ENCODE measurements at regions not wholly inside any gene's neighbourhood (a gene's known extent, or its start where the extent isn't known, plus 50 kb on each side); places are given as distances from the start of the nearest gene placed in this dataset.

DNA sequence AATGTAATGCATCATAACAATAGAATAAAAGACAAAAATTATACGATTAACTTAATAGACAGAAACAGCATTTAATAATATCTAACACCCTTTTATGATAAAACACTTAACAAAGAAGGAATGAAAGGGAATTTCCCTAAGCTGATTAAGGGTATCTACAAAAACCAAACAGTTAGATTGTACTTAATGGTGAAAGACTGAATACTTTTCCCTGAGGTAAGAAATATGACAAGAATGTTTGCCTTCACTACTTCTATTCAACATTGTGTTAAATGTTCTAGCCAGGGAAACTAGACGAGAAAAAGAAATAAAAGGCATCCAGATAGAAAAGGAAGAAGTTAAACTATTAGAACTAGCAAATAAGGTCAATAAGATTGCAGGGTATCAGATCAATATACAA lies 276.9 kb downstream of the BAMBI start:
- Histone ChIP-seq H3K4me3 (ENCODE audit: low read depth in 1 of 2, low read length in 2 of 2) (no peak overlapping the region), H3K4me1 (ENCODE audit: insufficient read depth, low read length) (no peaks in the 10 kb centered on the region), H3K36me3 (ENCODE audit: insufficient read depth, low read length) (no peaks in the 10 kb centered on the region), H3K27me3 (ENCODE audit: control insufficient read depth in 1 of 2, insufficient read depth in 2 of 2, low read length in 2 of 2) (no peaks in the 10 kb centered on the region), H3K9ac (ENCODE audit: low read length) (no peak overlapping the region), H3K9me3 (ENCODE audit: low read length) (no peaks in the 10 kb centered on the region), H3K27ac (ENCODE audit: low read depth, low read length) (no peak overlapping the region)

DNA sequence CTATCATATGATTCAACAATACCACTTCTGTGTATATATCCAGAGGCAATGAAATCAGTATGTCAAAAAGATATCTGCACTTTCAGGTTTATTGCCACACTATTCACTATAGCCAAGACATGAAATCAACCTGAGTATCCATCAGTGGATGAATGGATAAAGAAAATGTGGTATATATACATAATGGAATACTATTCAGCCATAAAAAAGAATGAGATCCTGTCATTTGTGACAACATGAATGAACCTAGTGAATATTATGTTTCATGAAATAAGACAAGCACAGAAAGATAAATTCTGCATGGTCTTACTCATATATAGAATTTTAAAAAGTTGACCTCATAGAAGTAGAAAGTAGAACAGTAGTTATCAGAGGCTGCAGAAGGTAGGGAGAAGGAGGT lies 281.1 kb downstream of the BAMBI start:
- H3K27ac ChIP-seq (ENCODE audit: low read depth, low read length), result no peak overlapping the region
- no peaks in the 10 kb centered on the region for H3K9me3 ChIP-seq (ENCODE audit: low read length)
- H3K9ac ChIP-seq (ENCODE audit: low read length), result no peak overlapping the region
- no peaks in the 10 kb centered on the region for H3K4me1 ChIP-seq (ENCODE audit: insufficient read depth, low read length)
- H3K36me3 ChIP-seq (ENCODE audit: insufficient read depth, low read length), result no peaks in the 10 kb centered on the region
- H3K4me3 ChIP-seq (ENCODE audit: low read depth in 1 of 2, low read length in 2 of 2), result no peak overlapping the region
- H3K27me3 ChIP-seq (ENCODE audit: control insufficient read depth in 1 of 2, insufficient read depth in 2 of 2, low read length in 2 of 2), result no peaks in the 10 kb centered on the region

DNA sequence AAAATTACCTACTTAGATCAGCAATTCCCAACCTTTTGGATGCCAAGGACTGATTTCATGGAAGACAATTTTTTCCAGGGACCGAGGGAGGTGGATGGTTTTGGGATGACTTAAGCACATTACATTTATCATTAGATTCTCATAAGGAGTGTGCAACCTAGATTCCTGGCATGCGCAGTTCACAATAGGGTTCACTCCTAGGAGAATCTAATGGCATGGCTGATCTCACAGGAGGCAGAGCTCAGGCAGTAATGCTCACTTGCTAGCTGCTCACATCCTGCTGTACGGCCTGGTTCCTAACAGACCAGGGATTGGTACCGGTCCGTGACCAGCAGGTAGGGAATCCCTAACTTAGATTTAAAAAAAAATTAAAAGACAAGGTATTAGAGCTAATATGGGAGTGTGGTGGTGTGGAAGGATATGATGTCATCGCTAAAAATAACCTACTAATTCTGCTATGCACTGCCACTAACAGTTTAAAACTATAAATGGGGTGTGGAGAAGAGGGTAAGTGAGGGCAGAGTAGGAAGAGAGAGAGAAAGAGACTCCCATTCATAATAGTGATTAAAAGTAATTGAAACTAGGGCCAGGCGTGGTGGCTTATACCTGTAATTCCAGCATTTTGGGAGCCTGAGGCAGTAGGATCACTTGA lies 282.7 kb downstream of the BAMBI start:
- Histone ChIP-seq H3K27ac (ENCODE audit: low read depth, low read length) (no peak overlapping the region), H3K4me3 (ENCODE audit: low read depth in 1 of 2, low read length in 2 of 2) (no peak overlapping the region), H3K27me3 (ENCODE audit: control insufficient read depth in 1 of 2, insufficient read depth in 2 of 2, low read length in 2 of 2) (no peaks in the 10 kb centered on the region), H3K9ac (ENCODE audit: low read length) (no peak overlapping the region), H3K36me3 (ENCODE audit: insufficient read depth, low read length) (no peaks in the 10 kb centered on the region), H3K4me1 (ENCODE audit: insufficient read depth, low read length) (no peaks in the 10 kb centered on the region), H3K9me3 (ENCODE audit: low read length) (no peaks in the 10 kb centered on the region)

DNA sequence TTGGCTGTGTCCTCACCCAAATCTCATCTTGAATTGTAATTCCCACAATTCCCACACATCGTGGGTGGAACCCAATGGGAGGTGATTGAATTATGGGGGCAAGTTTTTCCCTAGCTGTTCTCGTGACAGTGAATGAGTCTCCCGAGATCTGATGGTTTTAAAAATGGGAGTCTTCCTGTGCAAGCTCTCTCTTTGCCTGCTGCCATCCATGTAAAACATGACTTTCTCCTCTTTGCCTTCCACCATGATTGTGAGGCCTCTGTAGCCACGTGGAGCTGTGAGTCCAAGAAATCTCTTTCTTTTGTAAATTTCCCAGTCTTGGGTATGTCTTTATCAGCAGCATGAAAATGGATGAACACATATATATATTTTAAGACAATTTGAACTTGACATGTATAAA lies 285.4 kb downstream of the BAMBI start:
- Histone ChIP-seq H3K4me1 (ENCODE audit: insufficient read depth, low read length) (no peaks in the 10 kb centered on the region), H3K36me3 (ENCODE audit: insufficient read depth, low read length) (no peaks in the 10 kb centered on the region)

DNA sequence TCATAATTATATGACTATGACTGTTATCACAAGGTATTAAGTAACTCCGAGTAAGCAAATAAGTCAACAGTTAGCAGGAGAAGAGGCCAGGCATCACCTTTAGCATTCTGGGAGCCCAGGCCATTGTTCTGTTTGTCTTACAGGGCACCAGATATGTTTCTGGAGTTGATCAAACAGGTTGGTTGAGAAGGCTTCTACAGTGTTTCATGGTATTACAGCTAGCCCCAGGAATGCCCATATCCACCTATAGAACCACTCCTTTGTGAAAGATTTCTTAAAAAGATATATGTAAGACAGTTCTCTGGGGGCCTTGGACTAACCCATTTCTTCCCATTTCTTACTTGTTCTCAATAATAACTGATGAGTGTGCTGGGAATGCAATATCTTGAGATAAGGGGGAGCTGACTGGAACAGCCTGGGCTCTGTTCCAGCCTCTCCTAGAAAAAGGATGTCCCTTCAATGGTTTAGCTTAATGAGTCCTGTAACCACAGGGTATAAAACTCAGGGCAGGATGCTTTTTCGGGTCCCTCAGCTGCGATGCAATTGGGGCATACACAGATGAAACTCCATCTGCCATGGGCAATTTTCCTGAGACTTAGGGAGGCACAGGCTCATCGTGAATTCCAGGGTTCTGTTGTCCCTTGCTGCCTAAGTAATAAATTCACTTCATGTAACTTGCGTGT lies 286.4 kb downstream of the BAMBI start:
- Histone ChIP-seq H3K9ac (ENCODE audit: low read length) (no peak overlapping the region), H3K4me1 (ENCODE audit: insufficient read depth, low read length) (no peaks in the 10 kb centered on the region), H3K27me3 (ENCODE audit: control insufficient read depth in 1 of 2, insufficient read depth in 2 of 2, low read length in 2 of 2) (no peaks in the 10 kb centered on the region), H3K27ac (ENCODE audit: low read depth, low read length) (no peak overlapping the region), H3K4me3 (ENCODE audit: low read depth in 1 of 2, low read length in 2 of 2) (no peak overlapping the region), H3K9me3 (ENCODE audit: low read length) (no peaks in the 10 kb centered on the region), H3K36me3 (ENCODE audit: insufficient read depth, low read length) (no peaks in the 10 kb centered on the region)

More for the DNA sequence above, 285.4 kb downstream of the BAMBI start:
- Histone ChIP-seq H3K27me3 (ENCODE audit: control insufficient read depth in 1 of 2, insufficient read depth in 2 of 2, low read length in 2 of 2) (no peaks in the 10 kb centered on the region), H3K27ac (ENCODE audit: low read depth, low read length) (no peak overlapping the region), H3K9ac (ENCODE audit: low read length) (no peak overlapping the region), H3K9me3 (ENCODE audit: low read length) (no peaks in the 10 kb centered on the region), H3K4me3 (ENCODE audit: low read depth in 1 of 2, low read length in 2 of 2) (no peak overlapping the region)

DNA sequence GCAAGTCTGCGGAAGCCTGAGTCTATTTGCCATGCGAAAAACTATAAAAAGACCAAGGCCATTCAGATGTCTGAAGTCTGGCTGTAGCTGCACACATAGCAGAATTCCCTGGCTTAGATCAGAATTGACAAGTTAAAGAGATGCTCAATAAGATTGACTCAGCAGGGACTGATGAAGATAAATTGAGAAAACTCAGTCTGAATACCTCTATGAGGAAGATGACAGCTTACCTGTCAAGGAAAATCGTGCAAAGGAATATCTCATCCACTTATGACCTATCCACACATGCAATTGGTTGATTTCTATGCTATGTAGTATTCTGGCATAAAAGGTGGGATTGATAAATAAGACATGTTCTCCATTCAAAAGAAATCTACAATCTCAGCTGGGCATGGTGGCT lies 288.6 kb downstream of the BAMBI start:
- Histone ChIP-seq H3K9me3 (ENCODE audit: low read length) (no peaks in the 10 kb centered on the region), H3K27ac (ENCODE audit: low read depth, low read length) (no peak overlapping the region), H3K27me3 (ENCODE audit: control insufficient read depth in 1 of 2, insufficient read depth in 2 of 2, low read length in 2 of 2) (no peaks in the 10 kb centered on the region), H3K4me3 (ENCODE audit: low read depth in 1 of 2, low read length in 2 of 2) (no peak overlapping the region), H3K36me3 (ENCODE audit: insufficient read depth, low read length) (no peaks in the 10 kb centered on the region), H3K9ac (ENCODE audit: low read length) (no peak overlapping the region), H3K4me1 (ENCODE audit: insufficient read depth, low read length) (no peaks in the 10 kb centered on the region)

DNA sequence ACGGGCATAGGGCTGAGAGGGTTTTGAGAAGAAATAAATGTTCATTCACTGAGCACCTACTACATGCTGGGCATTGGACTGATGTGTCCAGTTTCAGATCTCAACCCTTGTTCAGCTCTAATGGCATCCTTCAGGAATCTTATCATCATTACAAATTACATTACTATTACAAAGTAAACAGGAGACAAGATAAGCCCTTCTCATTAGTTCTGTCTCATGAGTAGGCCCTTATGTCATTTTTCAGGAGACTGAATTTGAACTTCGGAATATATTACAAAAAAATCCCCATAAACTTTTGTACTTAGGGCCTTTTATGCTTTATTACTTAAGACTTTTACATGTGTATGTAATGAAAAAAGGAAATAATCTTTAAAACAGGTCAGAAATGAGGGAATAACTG lies 289.7 kb downstream of the BAMBI start:
- Histone ChIP-seq H3K36me3 (ENCODE audit: insufficient read depth, low read length) (no peaks in the 10 kb centered on the region), H3K27me3 (ENCODE audit: control insufficient read depth in 1 of 2, insufficient read depth in 2 of 2, low read length in 2 of 2) (no peaks in the 10 kb centered on the region)

DNA sequence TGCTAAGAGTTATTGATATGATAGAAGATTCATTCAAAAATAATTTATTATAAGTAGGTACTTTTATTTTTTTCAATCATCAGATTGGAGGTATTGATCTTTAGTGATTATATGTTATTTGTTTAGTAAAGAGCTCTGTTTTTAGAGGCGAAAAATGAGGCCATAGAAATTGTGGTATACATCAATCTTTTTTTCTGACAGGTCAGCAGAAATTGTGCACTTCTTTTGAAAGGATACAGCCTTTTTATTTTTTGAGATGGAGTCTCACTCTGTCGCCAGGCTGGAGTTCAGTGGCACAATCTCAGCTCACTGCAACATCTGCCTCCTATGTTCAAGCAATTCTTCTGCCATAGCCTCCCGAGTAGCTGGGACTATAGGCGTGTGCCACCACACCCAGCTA lies 292.1 kb downstream of the BAMBI start:
- Histone ChIP-seq H3K9me3 (ENCODE audit: low read length) (no peaks in the 10 kb centered on the region), H3K4me3 (ENCODE audit: low read depth in 1 of 2, low read length in 2 of 2) (no peak overlapping the region), H3K9ac (ENCODE audit: low read length) (no peak overlapping the region), H3K36me3 (ENCODE audit: insufficient read depth, low read length) (no peaks in the 10 kb centered on the region), H3K4me1 (ENCODE audit: insufficient read depth, low read length) (no peaks in the 10 kb centered on the region), H3K27ac (ENCODE audit: low read depth, low read length) (no peak overlapping the region), H3K27me3 (ENCODE audit: control insufficient read depth in 1 of 2, insufficient read depth in 2 of 2, low read length in 2 of 2) (no peaks in the 10 kb centered on the region)

More for the DNA sequence above, 289.7 kb downstream of the BAMBI start:
- Histone ChIP-seq H3K4me1 (ENCODE audit: insufficient read depth, low read length) (no peaks in the 10 kb centered on the region), H3K9me3 (ENCODE audit: low read length) (no peaks in the 10 kb centered on the region), H3K4me3 (ENCODE audit: low read depth in 1 of 2, low read length in 2 of 2) (no peak overlapping the region), H3K9ac (ENCODE audit: low read length) (no peak overlapping the region), H3K27ac (ENCODE audit: low read depth, low read length) (no peak overlapping the region)

DNA sequence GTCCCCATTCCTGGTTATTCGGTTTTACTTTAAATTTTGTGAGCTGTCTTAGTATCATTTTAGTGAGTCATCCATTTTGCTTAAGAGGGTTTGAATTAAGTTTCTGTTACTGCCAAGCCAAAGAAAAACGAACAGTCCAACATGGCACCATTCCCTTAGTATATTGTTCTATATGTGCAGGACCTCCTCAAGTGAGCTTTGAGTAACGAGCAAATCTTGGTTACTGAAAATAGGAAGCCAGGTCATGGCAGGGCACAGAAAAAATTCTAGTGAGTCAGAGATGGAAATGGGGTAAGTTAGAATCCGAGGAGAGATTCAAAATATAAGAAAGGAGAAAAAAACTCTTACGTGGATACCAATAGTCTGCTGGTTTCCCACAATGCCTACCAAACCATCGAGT lies 292.9 kb downstream of the BAMBI start:
- H3K4me3 ChIP-seq (ENCODE audit: low read depth in 1 of 2, low read length in 2 of 2), result no peak overlapping the region
- H3K27me3 ChIP-seq (ENCODE audit: control insufficient read depth in 1 of 2, insufficient read depth in 2 of 2, low read length in 2 of 2), result no peaks in the 10 kb centered on the region
- H3K36me3 ChIP-seq (ENCODE audit: insufficient read depth, low read length), result no peaks in the 10 kb centered on the region
- no peak overlapping the region for H3K27ac ChIP-seq (ENCODE audit: low read depth, low read length)
- no peak overlapping the region for H3K9ac ChIP-seq (ENCODE audit: low read length)
- H3K4me1 ChIP-seq (ENCODE audit: insufficient read depth, low read length), result no peaks in the 10 kb centered on the region
- H3K9me3 ChIP-seq (ENCODE audit: low read length), result no peaks in the 10 kb centered on the region

DNA sequence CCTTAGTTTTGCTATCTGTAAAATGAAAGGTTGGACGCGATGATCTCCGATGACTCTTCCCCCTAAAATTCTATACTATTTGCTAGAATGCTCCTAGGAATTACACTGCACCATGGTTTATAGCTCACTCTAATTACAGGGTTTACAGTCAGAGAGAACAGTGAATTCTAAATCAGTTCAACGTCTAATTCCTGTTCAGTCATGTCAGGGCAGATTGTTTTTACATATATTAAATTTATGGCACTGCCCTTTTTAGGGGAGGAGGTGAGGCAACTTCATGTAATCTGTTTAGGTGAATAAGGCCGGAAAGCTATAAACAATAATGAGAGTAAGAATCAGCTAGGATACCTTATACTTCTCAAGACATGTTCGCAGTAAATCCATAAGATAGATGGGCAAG lies 293.9 kb downstream of the BAMBI start:
- H3K4me3 ChIP-seq (ENCODE audit: low read depth in 1 of 2, low read length in 2 of 2), result no peak overlapping the region
- no peaks in the 10 kb centered on the region for H3K36me3 ChIP-seq (ENCODE audit: insufficient read depth, low read length)
- H3K27ac ChIP-seq (ENCODE audit: low read depth, low read length), result no peak overlapping the region
- no peaks in the 10 kb centered on the region for H3K9me3 ChIP-seq (ENCODE audit: low read length)
- no peak overlapping the region for H3K9ac ChIP-seq (ENCODE audit: low read length)
- H3K4me1 ChIP-seq (ENCODE audit: insufficient read depth, low read length), result no peaks in the 10 kb centered on the region
- H3K27me3 ChIP-seq (ENCODE audit: control insufficient read depth in 1 of 2, insufficient read depth in 2 of 2, low read length in 2 of 2), result no peaks in the 10 kb centered on the region

DNA sequence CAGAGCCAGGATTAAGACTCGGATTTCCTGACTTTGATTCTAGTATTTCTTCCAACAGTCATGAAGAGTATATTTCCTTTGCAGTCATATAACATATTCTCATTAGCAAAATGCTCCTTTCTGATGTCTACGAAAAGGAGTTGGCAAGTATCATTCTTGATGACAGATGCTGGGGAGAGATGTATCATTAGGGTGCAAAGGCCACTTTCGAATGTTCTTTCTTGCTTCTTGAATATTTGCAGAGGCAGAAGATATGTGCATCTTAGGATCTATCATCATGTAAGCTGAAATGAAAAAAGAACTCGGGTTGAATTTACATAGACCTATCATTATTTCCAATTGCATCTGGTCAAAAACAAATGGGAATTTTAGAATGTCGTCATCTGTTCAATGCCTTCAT lies 294.4 kb downstream of the BAMBI start:
- no peak overlapping the region for H3K4me3 ChIP-seq (ENCODE audit: low read depth in 1 of 2, low read length in 2 of 2)
- H3K9ac ChIP-seq (ENCODE audit: low read length), result no peak overlapping the region
- no peaks in the 10 kb centered on the region for H3K4me1 ChIP-seq (ENCODE audit: insufficient read depth, low read length)
- no peak overlapping the region for H3K27ac ChIP-seq (ENCODE audit: low read depth, low read length)
- H3K9me3 ChIP-seq (ENCODE audit: low read length), result no peaks in the 10 kb centered on the region
- no peaks in the 10 kb centered on the region for H3K27me3 ChIP-seq (ENCODE audit: control insufficient read depth in 1 of 2, insufficient read depth in 2 of 2, low read length in 2 of 2)
- no peaks in the 10 kb centered on the region for H3K36me3 ChIP-seq (ENCODE audit: insufficient read depth, low read length)

Measured in muscle layer of colon (tissue), 2 donors.